GM18502 (cell line): ENCODE measurements at regions not wholly inside any gene's neighbourhood (a gene's known extent, or its start where the extent isn't known, plus 50 kb on each side); places are given as distances from the start of the nearest gene placed in this dataset.

ENCODE experiments used
- ATAC-seq: cut with Tn5 transposase; IDR thresholded peaks from one replicate; pipeline ENCODE4 v1.9.1; 2021; ENCODE audit warnings: mild to moderate bottlenecking; ENCODE audit not compliant: unreplicated experiment, poor library complexity

DNA sequence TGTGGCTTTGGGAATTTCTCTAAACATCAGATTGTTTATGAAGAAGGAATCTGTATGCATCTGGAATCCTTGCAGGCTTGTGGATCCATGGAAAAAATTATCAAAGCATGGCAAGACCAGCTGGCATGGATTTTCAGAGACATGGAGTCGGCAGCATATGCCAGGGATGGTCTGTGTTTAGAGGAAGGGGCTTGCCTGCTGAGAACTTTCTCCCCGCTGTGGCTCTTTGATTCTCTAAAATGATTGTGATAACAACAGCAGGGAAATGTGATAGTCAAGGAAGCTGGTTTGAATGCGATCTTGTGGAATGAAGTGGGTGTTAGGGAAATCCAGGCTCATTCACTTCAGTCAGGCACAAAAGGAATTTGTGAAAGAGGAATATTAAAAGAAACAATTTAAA, 245.7 kb upstream of the THRB start:
- no peak for ATAC-seq

DNA sequence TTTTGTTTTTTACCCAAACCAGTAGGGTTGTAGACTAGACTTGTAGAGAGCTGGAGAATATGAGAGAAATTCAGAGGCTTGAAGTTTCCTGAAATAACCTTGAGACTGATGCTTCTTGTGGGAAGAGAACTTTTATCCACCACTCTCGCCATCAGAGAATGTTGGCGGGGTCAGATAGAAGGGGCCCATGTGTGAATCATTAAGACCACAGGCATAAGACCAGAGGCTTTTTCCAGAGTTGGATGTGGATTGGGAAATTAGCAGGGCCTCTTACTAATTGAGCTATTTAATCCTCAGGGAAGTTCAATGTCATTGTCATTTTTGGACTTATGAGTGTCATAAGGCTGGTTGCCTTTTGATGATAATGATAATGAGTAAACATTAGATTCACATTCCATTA, 246.9 kb upstream of the THRB start:
- ATAC-seq = no peak

DNA sequence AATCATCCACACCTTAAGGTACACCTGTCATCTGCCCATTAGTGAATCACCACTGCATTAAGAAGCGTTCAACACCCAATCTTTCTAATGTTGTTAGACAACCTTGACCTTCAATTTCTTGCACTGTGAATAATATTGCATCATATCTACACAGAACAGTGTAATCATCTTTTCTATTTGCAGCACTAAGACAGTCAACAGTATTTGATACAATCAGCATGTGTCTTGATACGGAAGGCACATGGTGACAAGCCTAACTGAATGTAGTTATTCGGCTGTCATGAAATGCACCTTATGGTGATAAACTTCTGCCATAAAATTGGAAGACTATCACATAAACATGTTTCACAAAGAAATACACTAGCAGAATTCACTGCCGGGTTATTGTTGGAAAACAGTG, 253.9 kb upstream of the THRB start:
- ATAC-seq = no peak

DNA sequence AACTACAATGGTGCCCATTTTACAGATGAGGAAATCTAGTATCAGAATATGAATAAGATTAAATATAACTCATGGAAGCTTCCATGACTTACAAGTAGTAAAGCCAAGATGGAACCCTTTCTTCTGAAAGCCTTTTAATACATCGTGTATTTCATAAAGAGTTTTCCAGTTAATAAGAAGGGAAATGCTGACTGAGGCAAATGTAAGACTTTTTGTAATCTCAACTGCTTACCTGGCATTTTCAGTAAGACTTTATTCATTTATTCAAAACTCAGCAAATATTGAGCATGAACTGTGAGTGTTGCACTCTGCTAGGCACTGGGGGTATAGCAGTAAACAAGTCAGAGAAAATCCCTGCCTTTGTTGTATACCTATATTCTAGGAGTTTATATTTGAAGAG, 256.4 kb upstream of the THRB start:
- no peak for ATAC-seq

DNA sequence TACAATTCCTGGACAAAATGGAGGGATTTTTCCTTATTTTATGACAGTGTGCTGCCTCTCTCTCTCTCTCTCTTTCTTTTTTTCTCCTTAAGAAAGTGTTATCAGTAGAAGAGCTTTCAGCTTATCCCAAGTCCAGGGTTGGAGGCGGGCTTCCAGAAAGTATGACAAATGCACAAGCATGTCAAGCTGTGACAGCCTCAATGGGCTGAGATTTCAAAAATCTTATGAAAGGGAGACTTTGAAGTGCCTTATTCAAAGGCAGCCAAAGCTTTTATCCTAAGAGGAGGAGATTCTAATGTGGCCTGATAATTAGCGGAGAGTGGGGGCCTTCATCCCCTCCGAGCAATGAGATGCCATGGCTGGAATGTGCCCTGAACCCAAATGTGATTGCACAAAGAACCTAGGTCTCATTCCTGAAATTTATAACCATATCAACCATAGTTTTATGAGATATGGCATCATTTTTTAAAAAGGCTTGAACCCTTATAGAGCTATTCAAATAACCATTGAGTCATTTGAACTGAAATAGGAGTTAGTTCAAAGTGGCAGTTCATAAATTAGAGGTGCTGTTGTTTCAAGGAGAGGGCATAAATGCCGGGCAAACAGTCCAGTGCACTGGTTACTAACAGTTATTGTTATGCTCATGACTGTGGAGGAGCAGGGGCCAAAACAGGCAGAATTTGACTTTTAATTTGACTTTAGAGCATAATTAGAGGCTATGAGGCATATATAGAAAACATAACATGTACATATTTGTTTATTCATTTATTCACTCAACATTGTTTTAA, 261.6 kb upstream of the THRB start:
- no peak for ATAC-seq

DNA sequence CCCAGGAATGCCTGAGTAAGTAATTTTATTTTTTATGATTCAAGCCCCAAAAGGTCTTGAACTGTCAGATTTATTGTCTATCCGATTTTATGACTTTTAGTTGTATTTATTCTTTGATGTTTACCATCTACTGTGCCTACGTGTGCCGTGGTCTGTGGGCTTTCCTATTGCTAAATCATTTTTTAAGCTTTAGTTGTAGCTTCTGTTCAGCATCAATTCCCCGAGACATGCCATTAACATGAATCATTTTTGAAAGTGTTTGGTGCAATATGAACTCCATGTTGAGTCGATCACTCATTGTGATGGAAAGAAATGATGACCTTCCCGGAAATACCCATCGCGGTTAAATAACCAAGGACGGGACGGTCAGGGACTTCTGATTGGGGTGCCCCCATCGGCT, 268.7 kb upstream of the THRB start:
- no peak for ATAC-seq

DNA sequence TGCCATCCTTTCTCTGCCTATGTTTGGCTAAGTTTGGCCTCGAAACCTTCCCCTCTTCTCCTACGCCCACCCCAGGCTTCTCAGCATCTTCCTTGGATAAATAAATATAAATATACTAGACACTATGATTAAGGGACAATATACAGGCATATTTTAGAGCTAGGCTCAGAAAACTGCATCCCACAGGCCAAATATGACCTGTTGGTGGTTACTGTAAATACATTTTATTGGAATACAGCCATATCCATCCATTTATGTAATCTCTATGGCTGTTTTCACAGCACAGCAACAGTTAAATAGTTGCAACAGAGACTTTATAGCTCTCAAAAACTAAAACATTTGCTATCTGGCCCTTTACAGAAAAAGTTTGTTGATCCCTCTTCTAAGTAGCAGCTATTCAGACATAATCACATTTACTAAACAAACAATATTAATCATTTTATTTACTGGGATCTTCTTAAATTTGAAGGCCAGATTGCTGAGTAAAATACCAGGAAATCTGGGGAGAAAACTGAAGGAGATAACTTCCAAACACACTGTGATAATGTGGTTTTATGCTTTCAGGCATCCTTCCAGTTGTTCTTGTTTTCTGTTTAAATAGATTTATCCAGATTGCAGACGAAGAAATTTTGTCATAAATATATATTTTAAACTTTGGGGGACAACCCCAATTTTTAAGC, 269.7 kb upstream of the THRB start:
- ATAC-seq = no peak

DNA sequence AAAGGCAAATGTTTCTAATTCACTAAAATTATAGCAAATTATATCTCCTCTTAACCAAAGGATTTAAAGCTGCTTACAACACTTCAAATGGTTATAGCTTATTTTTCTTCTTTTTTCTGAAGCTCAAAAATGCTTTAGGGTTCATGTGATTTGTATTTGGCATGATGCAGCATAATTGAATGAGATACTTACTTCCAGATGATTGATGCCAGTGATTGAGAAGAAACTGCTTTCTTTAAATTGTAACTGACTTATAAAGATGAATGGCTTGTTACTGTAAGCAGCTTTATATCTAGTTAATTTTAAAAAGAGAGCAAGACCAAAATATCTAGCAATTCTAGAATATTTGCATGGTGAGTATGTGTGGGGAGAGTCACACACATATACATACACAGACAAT, 270.7 kb upstream of the THRB start:
- no peak for ATAC-seq

DNA sequence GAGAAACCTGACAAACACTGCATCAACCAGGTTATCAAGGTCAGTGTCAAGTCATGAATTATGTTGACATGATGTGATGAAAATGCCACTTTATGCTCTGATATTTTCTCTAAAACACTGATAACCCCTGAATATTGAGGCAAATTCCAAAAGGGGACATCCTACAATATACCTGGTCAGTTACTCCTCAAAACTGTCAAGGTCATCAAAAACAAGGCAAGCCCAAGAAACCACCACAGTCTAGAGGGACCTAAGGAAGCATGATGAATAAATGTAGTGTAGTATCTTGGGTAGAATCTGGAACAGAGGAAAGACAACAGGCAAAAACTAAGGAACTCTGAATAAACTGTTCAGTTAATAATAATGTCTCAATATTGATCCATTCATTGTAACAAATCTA, 275.3 kb upstream of the THRB start:
- ATAC-seq = no peak

DNA sequence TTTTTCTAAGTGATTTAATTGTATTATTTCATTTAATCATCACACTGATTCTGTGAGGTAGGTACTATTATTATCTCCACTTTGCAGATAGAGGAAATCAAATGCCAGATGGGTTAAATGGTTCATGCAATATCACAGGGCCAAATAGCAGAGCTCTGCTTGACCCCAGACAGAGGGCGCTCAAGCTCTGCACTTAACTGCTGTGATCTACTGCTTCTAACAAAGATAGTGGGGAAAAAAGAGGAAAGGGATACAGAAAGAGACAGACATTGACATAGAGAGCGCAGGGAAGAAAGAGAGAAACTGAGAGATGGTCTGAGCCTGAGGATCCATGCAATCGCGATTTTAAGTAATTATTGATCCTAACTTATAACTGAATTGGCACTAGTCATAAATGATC, 279.1 kb upstream of the THRB start:
- ATAC-seq = peak; percentile 89

DNA sequence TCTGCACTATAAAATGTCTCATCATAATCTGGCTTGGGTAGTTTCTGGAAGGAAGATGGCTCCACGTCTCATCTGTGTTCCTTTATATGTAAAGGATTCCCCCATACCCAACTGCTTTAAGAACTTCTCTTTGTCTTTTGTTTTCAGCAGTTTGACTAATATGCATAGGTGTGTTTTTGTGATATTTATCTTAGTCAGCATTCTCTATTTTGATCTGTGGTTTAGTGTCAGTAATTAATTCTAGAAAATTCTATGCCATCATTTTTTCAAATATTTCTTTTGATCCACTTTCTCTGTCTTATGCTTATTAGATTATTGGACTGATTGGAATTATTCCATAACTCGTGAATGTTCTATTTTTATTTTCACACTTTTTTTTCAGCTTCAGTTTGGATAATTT, 286.3 kb upstream of the THRB start:
- ATAC-seq = no peak

DNA sequence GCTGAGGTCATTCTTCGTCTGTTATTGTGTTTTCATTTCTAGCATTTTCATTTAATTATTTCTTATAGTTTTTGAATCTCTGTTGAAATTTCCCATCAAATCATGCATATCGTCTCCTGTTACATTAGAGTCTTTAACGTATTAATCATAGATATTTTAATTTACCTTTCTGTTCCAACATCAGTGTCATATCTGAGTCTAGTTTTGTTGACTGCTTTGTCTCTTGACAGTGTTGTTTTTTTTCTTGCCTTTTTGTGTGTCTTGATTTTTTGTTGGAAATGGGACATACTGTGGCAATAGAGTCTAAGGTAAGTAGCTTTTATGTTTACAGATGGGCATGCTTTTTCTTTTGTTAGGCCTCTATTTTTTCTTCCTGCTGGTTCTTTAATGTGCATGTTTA, 286.8 kb upstream of the THRB start:
- ATAC-seq = no peak

DNA sequence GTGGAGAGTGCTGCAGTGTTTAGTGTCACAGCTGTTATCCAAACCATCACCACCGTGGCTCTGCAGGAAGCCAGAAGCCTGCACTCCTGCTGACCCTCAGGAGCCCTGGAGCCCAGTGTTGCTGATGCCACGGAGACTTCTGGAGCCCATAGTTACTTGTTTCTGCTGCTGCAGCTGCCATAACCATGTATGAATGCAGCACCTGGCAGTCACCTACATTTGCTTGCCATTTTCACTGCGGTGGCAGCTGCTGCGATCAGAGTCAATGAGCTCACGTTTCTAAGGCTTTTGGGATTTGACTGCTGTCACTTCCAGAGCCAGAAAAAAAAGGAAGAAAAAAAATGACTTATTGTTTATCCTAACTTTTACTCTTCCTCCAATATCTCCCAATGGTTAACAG, 299.2 kb upstream of the THRB start:
- ATAC-seq = no peak

DNA sequence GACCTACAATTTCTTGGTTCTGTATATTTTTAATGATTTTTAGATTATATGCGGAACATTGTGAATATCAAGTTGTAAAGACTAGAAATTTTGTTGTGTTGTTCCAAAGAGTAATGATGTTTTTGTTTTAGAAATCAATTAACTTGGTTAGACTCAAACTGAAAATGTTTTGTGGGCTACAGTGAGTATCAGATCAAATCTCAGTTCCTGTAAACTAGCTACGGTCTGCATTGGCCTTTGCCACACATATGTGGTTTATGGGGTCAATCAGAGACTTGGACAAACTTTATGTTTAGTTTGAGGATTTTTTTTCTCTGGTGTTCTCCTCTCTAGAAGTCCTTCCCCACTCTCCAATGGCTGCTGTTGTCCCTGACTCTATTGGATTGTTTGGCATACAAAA, 308.0 kb upstream of the THRB start:
- ATAC-seq = peak; percentile 99

DNA sequence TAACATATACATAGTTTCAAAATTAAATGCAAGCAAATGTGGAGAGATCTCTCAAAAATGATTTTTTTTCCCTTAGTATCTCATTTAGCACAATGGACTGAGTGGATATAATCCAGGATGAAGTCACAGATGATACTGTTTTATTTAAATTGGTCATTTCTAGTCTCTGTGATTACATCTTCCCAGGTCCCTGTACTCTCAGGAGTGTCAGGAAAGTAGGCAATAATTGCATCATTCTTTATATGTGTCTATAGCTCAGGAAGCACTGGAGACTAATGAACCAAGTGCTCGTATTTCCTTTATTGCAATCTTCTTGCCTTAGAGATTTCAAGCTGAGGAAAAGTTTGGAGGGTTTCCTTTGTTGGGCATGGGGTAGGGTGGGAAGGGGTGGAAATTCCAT, 309.4 kb upstream of the THRB start:
- no peak for ATAC-seq

DNA sequence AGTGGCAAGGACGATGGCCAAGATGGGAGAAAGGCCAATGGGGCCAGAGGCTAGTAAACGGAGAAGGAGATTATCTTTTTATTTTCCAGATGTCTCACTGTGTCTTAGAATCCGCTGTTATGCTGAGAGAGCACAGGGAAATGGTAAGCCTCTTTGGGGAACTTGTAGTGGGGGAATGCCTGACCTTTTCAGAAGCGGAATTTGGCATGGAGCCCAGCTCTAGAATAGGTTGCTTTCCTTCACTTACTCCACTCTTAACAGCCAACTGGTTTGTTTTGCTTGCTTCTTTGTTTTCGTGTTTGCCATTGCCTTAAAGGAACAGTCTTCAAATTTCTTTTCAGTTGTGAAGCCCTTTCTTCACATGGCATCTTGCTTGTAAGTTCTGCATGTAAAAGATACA, 316.2 kb upstream of the THRB start:
- no peak for ATAC-seq

DNA sequence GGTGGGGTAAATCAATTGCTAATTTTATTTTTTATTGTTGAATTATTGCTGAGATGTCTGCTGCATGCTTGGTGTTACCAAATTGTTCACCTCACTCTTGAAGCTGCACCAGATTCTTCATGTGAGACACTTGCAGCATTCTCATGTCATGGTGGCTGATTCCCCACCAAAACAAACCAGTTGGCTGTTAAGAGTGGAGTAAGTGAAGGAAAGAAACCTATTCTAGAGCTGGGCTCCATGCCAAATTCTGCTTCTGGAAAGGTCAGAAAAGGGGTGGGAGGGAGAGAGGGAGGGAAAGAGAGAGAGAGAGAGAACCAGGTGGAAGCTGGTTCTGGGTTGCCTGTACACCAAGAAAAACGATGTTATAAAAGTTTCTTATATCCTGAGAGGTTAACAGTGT, 317.5 kb upstream of the THRB start:
- no peak for ATAC-seq

DNA sequence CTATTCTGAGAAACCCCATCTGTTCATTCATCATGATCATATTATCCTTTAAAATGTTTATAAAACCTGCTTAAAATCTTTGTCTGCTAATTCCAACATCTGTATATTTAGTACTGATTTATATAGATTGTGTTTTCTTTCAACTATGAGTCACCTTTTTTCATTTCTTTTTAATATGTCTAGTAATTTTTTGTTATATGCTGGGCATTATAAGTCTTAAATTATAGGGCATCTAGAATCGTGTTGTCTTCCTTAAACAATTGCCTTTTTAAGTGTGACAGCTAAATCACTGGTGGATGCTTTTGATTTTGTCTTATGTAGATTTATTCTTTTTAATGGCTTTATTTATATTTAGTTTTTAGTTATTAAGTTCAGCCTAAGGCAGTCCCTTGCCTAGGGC, 323.4 kb upstream of the THRB start:
- ATAC-seq = no peak

DNA sequence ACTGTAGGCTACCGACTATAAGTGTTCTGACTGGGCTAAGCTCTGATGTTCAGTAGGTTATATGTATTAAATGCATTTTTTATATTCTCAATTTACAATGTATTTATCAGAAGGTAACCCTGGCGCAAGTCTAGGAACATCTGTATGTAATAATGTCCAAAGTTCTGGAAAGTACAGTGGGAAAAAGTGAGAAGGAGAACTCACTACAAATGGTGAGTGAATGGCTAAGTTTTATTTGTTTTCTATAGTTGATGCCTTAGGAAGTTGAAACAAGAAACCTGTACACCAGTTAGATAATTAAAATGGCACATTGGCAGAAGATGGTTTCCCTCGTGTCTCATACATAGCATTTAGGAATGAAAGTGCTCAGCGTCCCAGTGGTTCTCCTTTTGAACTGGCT, 333.4 kb upstream of the THRB start:
- ATAC-seq = no peak

DNA sequence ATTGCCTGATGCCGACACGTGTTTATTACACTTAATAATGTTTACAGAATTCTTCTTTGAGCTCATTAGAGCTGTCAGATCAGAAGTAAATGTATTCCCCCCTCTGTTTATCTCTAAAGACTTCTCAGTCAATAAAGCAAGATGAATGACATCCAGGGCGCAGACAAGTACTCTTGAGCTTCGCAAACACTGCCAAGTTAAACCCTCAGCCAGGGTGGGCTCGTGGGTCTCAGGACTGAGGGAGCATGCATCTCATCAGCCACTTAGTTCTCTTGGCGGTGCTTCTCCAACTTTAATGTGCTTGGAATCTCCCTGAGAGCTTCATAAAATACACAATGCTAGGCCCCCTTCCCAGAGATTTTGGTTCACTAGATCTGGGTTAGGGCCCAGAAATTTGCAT, 333.9 kb upstream of the THRB start:
- ATAC-seq = no peak

DNA sequence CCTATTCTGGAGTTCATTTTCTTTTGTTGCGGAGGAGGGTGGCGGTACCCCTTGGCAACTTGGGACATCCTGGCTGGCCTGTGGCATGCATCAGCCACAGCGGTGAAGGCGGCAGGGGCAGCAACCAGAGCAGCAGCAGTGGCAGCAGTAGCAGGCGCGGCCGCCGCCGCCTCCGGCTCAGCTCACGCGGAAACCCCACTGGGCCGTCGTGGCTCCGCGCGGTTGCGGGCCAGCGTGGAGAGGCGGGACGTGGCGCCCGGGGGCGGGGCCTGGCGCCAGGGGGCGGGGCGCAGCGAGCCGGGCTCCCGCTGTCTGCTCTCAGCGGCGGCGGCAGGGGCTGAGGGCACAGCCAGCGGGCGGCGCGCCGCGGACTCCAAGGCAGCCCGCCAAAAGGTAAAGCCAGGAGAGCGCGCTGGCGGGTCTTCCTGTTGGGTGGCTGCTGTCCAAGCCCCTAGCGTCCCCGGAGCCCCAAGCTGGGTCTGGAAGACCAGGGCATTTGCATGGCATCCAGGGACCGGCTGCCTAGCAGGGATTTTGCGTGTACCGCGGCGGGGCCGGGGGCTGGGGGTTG, 334.4 kb upstream of the THRB start:
- no peak for ATAC-seq
